Epidermal melanocyte (primary cell): ENCODE measurements at regions not wholly inside any gene's neighbourhood (a gene's known extent, or its start where the extent isn't known, plus 50 kb on each side); places are given as distances from the start of the nearest gene placed in this dataset.
"Not testable (repeated sequence)": the region's sequence is repeated elsewhere in the genome, so short reads cannot be mapped to it uniquely, and the experiment has no call there.

ENCODE experiments used
- DNase-seq: peaks from one replicate; pipeline ENCODE4 v3.0.0; 2011; ENCODE audit warnings: low spot score; ENCODE audit not compliant: insufficient read length

- DNase-seq: no peak
Measured at GRCh38 chr4:128456171-128456570, 168.6 kb upstream of the PGRMC2 start.

DNA sequence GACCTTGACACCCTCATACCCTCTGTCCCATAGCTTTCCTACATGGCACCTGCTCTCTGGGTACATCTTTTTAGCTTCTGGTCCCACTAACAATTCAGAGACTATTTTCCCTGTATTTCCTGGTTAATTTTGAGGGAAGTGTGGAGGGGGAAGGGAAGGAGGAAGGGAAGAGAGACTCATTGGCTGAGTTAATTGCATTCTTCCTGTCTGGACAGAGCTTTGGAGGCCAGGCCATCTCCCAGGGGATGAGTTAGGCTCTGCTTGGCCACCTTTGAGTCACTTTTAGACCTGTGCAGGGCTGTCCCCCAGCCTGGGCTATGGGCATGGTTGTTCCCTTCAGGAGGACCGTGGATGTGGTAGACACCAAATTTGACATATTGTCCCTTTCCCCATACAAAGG lies 167.9 kb upstream of the PGRMC2 start:
- DNase-seq: no peak

- DNase-seq: no peak
Measured at GRCh38 chr4:128454881-128455280, 167.3 kb upstream of the PGRMC2 start.

- peak; percentile 91 for DNase-seq
Measured at GRCh38 chr4:128454281-128454871, 166.8 kb upstream of the PGRMC2 start.

GRCh38 chr4:128452415-128452814 lies 164.8 kb upstream of the PGRMC2 start:
- no peak for DNase-seq

GRCh38 chr4:128451270-128451905 lies 163.8 kb upstream of the PGRMC2 start:
- no peak for DNase-seq

DNA sequence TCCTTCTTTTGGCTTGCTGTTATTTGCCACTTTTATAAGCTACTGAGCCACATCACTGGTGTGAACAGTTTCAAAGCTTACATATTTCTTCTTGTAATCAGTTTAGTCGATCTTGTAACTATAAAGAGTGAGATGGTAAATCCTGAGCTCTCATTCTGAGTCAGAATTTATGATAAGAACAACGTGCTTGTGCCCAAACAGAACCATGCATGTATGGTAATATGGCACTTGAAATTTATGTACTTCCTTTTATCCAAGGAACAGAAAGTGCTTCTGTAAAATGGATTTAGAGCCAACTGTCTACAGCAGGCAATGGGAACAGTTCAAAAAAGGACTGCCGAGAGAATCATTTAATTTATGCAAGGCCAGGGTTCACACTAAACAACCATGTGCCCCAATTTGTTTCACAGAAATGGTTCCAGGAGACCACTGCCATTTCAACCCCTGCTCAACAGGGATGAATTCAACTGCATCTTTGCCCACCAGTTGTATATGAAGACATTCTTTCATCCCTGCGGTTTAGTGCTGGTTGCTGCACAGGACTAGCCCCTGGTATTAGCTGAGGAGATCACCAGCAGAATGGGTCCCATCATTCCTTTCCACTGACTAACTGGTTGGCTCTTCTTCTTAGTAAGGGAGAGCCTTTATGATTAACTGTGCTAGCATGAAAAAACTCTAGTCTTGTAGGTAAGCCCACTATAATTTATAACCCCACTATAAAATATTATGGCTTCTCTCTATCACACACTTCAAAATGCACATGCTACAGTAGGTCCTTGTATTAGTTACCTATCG lies 162.9 kb upstream of the PGRMC2 start:
- DNase-seq: no peak

- no peak for DNase-seq
Measured at GRCh38 chr4:128449251-128449650, 161.6 kb upstream of the PGRMC2 start.

GRCh38 chr4:128444544-128445302 lies 157.1 kb upstream of the PGRMC2 start:
- DNase-seq: no peak

DNA sequence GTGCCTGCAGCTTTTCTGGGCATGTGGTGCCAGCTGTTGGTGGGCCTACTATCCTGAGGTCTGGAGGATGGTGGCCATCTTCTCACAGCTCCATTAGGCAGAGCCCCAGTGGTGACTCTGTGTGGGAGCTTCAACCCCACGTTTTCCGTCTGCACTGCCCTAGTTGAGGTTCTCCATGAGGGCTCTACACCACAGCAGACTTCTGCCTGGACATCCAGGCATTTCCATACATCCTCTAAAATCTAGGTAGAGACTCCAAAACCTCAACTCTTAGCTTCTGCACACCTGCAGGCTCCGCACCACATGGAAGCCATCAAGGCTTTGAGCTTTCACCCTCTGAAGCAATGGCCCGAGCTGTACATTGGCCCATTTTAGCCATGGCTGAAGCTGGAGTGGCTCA lies 153.3 kb upstream of the PGRMC2 start:
- DNase-seq: no peak

DNA sequence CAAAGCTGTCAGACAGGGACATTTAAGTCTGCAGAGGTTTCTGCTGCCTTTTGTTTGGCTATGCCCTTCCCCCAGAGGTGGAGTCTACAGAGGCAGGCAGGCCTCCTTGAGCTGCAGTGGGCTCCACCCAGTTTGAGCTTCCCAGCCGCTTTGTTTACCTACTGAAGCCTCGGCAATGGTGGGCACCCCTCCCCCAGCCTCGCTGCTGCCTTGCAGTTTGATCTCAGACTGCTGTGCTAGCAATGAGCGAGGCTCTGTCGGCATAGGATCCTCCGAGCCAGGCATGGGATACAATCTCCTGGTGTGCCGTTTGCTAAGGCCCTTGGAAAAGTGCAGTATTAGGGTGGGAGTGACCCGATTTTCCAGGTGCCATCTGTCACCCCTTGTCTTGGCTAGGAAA lies 149.4 kb upstream of the PGRMC2 start:
- not testable (repeated sequence) for DNase-seq

DNA sequence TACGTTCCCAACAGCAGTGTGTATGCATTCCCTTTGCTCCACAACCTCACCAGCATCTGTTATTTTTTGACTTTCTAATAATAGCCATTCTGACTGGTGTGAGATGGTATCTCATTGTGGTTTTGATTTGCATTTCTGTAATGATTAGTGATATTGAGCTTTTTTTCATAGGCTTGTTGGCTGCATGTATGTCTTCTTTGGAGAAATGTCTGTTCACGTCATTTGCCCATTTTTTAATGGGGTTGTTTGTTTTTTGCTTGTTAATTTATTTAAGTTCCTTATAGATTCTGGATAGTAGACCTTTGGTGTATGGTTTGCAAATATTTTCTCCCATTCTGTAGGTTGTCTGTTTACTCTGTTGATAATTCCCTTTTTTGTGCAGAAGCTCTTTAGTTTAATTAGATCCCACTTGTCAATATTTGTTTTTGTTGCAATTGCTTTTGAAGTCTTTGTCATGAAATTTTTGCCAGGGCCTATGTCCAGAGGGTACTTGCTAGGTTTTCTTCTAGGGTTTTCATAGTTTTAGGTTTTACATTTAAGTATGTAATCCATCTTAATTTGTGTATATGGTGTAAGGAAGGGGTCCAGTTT lies 141.5 kb upstream of the PGRMC2 start:
- not testable (repeated sequence) for DNase-seq

DNA sequence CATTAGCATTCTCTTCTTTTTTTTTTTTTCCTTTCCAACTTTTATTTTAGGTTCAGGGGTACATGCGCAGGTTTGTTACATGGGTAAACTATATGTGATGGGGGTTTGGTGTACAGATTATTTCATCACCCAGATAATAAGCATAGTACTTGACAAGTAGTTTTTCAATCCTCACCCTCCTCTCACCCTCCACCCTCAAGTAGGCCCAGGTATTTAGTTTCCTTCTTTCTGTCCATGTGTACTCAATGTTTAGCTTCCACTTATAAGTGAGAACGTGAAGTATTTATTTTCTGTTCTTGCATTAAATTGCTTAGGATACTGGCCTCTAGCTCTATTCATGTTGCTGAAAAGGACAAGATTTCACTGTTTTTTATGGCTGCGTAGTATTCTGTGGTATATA lies 140.8 kb upstream of the PGRMC2 start:
- DNase-seq: no peak

GRCh38 chr4:128427832-128428366 lies 140.3 kb upstream of the PGRMC2 start:
- peak; percentile 30 for DNase-seq

DNA sequence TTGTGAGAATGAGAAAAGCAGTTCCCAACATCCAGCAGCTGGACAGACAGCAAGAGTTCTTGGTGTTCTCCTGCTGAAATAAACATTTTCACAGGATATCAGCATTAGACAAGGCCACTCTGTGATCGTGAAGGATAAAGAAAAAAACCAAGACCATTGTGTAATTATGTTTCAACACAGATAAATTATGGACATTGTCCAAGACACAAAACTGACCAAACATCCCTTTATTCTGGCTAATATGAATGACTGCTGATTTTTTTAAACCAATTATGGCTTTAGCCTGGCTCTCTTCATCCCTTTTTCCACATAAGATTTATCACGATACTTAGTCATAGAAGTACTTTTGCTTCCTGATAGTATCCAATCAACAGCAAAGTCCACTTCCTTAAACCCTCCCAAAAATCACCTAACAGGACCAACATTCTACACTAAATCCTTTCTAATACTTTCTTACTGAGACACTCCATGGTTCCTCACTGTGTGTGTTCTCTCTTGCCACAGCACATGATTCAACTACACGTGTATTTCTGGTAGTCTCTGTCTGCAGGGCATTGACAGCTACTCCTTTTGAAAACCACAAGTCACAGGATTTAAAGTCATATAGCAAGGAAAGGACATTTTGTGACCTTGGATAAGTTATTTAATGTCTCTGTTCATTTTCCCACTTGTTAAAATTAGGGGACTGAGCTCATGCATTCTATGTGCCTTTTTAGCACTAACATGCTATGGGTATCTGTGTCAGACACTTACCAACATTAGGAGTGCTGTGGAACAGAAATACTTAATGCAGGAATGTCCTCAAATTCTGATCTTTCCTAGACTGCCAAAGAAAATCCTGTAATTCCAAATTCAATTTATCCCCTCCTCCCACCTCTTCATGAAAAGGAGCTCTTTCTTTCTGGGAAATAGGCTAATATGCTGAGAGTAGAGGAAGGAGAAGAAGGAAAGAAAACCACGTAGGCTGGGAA lies 137.2 kb upstream of the PGRMC2 start:
- no peak for DNase-seq

- DNase-seq: not testable (repeated sequence)
Measured at GRCh38 chr4:128422296-128422695, 134.7 kb upstream of the PGRMC2 start.

DNA sequence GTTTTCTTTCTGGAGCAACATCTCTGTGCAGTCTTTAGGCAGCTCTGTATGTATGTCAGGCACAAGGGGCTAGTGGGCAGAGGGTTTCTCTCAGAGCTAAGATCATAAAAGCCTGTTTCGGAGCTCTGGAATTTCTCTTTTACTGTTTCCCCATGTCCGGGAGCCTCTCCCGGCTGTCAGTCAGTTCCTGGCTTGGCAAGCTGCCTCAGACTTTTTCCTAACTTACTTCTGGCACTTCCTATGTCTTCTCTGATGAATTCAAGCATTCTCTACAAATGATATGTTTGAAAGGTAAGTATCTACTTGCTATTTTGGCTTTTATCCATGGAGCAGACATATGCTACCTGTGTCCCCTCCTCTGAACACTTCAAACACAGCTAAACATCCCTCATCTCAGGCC lies 129.3 kb upstream of the PGRMC2 start:
- DNase-seq: no peak

DNA sequence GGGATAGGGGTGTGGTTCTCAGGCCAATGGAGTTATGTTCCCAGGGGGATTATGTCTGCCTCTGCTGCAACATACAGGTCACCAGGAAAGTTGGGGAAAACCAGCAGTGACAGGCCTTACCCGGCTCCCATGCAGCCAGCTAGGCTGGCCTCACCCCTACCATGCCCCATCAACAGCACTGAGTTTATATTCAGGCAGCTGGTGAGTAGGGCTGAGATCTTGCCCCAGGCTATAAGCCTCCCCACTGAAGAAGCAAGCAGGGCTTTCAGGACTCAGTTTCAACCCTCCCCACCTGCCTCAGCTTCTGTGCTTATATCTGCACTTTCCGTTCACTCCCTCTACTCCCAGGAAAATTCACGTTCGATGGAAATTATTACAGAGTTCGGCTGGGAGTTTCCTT lies 122.4 kb upstream of the PGRMC2 start:
- DNase-seq: no peak

GRCh38 chr4:128403586-128403985 lies 116.0 kb upstream of the PGRMC2 start:
- no peak for DNase-seq

- no peak for DNase-seq
Measured at GRCh38 chr4:128394778-128395177, 107.2 kb upstream of the PGRMC2 start.
